ENCODE measurements at regions not wholly inside any gene's neighbourhood (a gene's known extent, or its start where the extent isn't known, plus 50 kb on each side); places are given as distances from the start of the nearest gene placed in this dataset.
"Not testable (repeated sequence)": the region's sequence is repeated elsewhere in the genome, so short reads cannot be mapped to it uniquely, and the experiment has no call there.

DNA sequence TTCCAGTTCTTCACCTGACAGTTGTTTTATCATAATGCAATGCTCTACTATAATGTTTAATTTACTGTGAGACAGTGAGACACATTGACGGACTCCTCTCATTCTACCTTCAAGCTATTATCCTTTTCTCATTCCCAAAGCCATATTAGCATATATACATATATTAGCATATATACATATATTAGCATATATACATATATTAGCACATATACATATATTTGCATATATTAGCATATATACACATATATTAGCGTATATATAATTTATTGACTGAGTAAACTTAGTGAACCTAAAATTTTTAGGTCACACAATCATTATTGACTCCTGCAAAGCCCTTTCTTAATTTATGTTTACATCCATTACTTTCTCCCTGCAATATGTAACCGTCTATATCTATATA is 555.0 kb upstream of the ADGRB3 start:
- H3K4me3 ChIP-seq (ENCODE audit: control insufficient read depth, low read depth, low read length), result no peak overlapping the region
- TF ChIP-seq, protein P1, sequence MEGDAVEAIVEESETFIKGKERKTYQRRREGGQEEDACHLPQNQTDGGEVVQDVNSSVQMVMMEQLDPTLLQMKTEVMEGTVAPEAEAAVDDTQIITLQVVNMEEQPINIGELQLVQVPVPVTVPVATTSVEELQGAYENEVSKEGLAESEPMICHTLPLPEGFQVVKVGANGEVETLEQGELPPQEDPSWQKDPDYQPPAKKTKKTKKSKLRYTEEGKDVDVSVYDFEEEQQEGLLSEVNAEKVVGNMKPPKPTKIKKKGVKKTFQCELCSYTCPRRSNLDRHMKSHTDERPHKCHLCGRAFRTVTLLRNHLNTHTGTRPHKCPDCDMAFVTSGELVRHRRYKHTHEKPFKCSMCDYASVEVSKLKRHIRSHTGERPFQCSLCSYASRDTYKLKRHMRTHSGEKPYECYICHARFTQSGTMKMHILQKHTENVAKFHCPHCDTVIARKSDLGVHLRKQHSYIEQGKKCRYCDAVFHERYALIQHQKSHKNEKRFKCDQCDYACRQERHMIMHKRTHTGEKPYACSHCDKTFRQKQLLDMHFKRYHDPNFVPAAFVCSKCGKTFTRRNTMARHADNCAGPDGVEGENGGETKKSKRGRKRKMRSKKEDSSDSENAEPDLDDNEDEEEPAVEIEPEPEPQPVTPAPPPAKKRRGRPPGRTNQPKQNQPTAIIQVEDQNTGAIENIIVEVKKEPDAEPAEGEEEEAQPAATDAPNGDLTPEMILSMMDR (conservative IDR thresholded peaks at IDR 0.05; ENCODE audit: control insufficient read depth, insufficient read depth, low read depth, low read length), result no peak
- no peak for DNase-seq (ENCODE audit: low read depth)

GRCh38 chr6:68077661-68078060 is 557.4 kb upstream of the ADGRB3 start:
- TF ChIP-seq, protein P1 (conservative IDR thresholded peaks at IDR 0.05; ENCODE audit: control insufficient read depth, insufficient read depth, low read depth, low read length), result no peak
- DNase-seq (ENCODE audit: low read depth), result no peak
- no peak overlapping the region for H3K4me3 ChIP-seq (ENCODE audit: control insufficient read depth, low read depth, low read length)

- TF ChIP-seq, protein P1 (conservative IDR thresholded peaks at IDR 0.05; ENCODE audit: control insufficient read depth, insufficient read depth, low read depth, low read length), result no peak
- H3K4me3 ChIP-seq (ENCODE audit: control insufficient read depth, low read depth, low read length), result no peak overlapping the region
Measured at GRCh38 chr6:68071740-68072139, 563.3 kb upstream of the ADGRB3 start.

GRCh38 chr6:68069921-68070710 is 565.0 kb upstream of the ADGRB3 start:
- DNase-seq (ENCODE audit: low read depth), result no peak
- H3K4me3 ChIP-seq (ENCODE audit: control insufficient read depth, low read depth, low read length), result no peak overlapping the region
- TF ChIP-seq, protein P1 (conservative IDR thresholded peaks at IDR 0.05; ENCODE audit: control insufficient read depth, insufficient read depth, low read depth, low read length), result no peak

More at GRCh38 chr6:68071740-68072139, 563.3 kb upstream of the ADGRB3 start:
- DNase-seq (ENCODE audit: low read depth), result no peak

- TF ChIP-seq, protein P1 (conservative IDR thresholded peaks at IDR 0.05; ENCODE audit: control insufficient read depth, insufficient read depth, low read depth, low read length), result no peak
- no peak overlapping the region for H3K4me3 ChIP-seq (ENCODE audit: control insufficient read depth, low read depth, low read length)
Measured at GRCh38 chr6:68059899-68060298, 575.2 kb upstream of the ADGRB3 start.

DNA sequence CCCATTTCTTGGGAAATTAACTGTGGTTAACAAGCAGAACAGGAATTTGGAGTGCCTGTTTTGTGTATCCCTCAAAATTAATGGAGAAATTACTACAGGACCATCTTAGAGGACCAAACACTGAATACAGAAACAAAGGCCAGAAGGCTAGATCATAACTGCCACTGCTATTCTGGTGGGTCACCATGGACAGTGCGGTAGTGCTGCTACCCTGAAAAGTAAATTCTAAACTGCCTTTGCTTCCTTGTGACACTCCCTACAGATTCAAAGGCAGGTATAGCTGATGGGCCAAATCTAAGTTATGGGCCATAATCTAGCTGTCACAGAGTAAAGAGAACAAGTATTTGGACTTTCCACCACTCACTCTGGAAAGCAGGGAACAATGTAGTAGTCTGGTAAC is 575.8 kb upstream of the ADGRB3 start:
- no peak overlapping the region for H3K4me3 ChIP-seq (ENCODE audit: control insufficient read depth, low read depth, low read length)

More at GRCh38 chr6:68059899-68060298, 575.2 kb upstream of the ADGRB3 start:
- DNase-seq (ENCODE audit: low read depth), result no peak

GRCh38 chr6:68056596-68056995 is 578.5 kb upstream of the ADGRB3 start:
- H3K4me3 ChIP-seq (ENCODE audit: control insufficient read depth, low read depth, low read length); DNase-seq (ENCODE audit: low read depth): not testable (repeated sequence)

More for the DNA sequence above, 575.8 kb upstream of the ADGRB3 start:
- no peak for DNase-seq (ENCODE audit: low read depth)
- TF ChIP-seq, protein P1 (conservative IDR thresholded peaks at IDR 0.05; ENCODE audit: control insufficient read depth, insufficient read depth, low read depth, low read length), result no peak
